Naive thymus-derived CD4-positive, alpha-beta T cell (primary cell): ENCODE measurements at regions not wholly inside any gene's neighbourhood (a gene's known extent, or its start where the extent isn't known, plus 50 kb on each side); places are given as distances from the start of the nearest gene placed in this dataset.

Source experiments
- ATAC-seq: fragments of 150-1000 bp; cut with Tn5 transposase; 2 replicates; pipeline ENCODE4 v1.10.0; 2021; ENCODE audit warnings: mild to moderate bottlenecking, moderate library complexity
- CTCF ChIA-PET: fragments of 350-600 bp; sonication (Branson Sonifier 250); formaldehyde crosslinking; loops from one replicate; lab custom pipeline; 2021; ENCODE audit warnings: antibody characterized with exemption; lab: Charles Lee
- POLR2A ChIA-PET: fragments of 350-600 bp; sonication (Branson Sonifier 250); formaldehyde crosslinking; loops from one replicate; lab custom pipeline; 2021; ENCODE audit warnings: antibody characterized with exemption, inconsistent platforms; lab: Charles Lee
- DNase-seq, 9 donors: peaks; one replicate each; pipeline versions ENCODE4 v3.0.0 to v3.0.0-alpha.2; 2020 to 2022; ENCODE audit warnings: mixed read lengths in 1 of 9
- H3K27ac ChIP-seq: one replicate; pipeline ENCODE4 v1.7.0; 2013; ENCODE audit warnings: mild to moderate bottlenecking, low read depth, low read length, moderate library complexity
- H3K27me3 ChIP-seq, 2 donors: one replicate each; pipeline ENCODE4 v1.7.0; 2013; ENCODE audit warnings: low read length in 2 of 2, mild to moderate bottlenecking in 2 of 2, moderate library complexity in 2 of 2; ENCODE audit not compliant: control insufficient read depth in 2 of 2, insufficient read depth in 2 of 2
- H3K36me3 ChIP-seq, 3 experiments: 1 replicate in 2 of 3; 2 replicates in 1 of 3; pipeline ENCODE4 v1.7.0; 2013; ENCODE audit warnings: low read length in 3 of 3, mild to moderate bottlenecking in 3 of 3, moderate library complexity in 1 of 3; ENCODE audit not compliant: insufficient read depth in 3 of 3, control insufficient read depth in 2 of 3
- H3K4me1 ChIP-seq, 2 donors: one replicate each; pipeline ENCODE4 v1.7.0; 2013; ENCODE audit warnings: low read length in 2 of 2, mild to moderate bottlenecking in 2 of 2, moderate library complexity in 1 of 2; ENCODE audit not compliant: control insufficient read depth in 2 of 2, insufficient read depth in 2 of 2
- H3K4me3 ChIP-seq: 2 replicates; pipeline ENCODE4 v1.7.0; 2013; ENCODE audit warnings: mild to moderate bottlenecking, low read length
- H3K9me3 ChIP-seq, 3 experiments: 1 replicate in 2 of 3; 2 replicates in 1 of 3; pipeline ENCODE4 v1.7.0; 2013; ENCODE audit warnings: low read length in 3 of 3; ENCODE audit not compliant: control insufficient read depth in 2 of 3
- H3K27ac Mint-ChIP-seq, 9 donors: one replicate each; pipeline ENCODE4 v1.8.0; 2020 to 2022; ENCODE audit warnings: mixed read lengths in 9 of 9, mild to moderate bottlenecking in 8 of 9, moderate library complexity in 5 of 9, inconsistent platforms in 2 of 9
- H3K27me3 Mint-ChIP-seq, 5 donors: one replicate each; pipeline ENCODE4 v1.8.0; 2021 to 2022; ENCODE audit warnings: mixed read lengths in 5 of 5, mild to moderate bottlenecking in 1 of 5
- H3K36me3 Mint-ChIP-seq, 5 donors: one replicate each; pipeline ENCODE4 v1.8.0; 2020 to 2022; ENCODE audit warnings: mixed read lengths in 5 of 5, mild to moderate bottlenecking in 3 of 5, inconsistent platforms in 1 of 5
- H3K4me1 Mint-ChIP-seq, 7 donors: one replicate each; pipeline ENCODE4 v1.8.0; 2020 to 2022; ENCODE audit warnings: mixed read lengths in 7 of 7, mild to moderate bottlenecking in 3 of 7, inconsistent platforms in 1 of 7
- H3K4me3 Mint-ChIP-seq, 10 donors: one replicate each; pipeline ENCODE4 v1.8.0; 2020 to 2022; ENCODE audit warnings: mild to moderate bottlenecking in 10 of 10, mixed read lengths in 10 of 10, moderate library complexity in 6 of 10, inconsistent platforms in 2 of 10
- H3K9me3 Mint-ChIP-seq, 11 donors: one replicate each; pipeline ENCODE4 v1.8.0; 2020 to 2022; ENCODE audit warnings: mixed read lengths in 11 of 11, mild to moderate bottlenecking in 4 of 11, inconsistent platforms in 1 of 11, moderate library complexity in 1 of 11
- intact Hi-C, 2 donors: fragments of 100-400 bp; cut with micrococcal nuclease; formaldehyde crosslinking; loops; one replicate each; pipeline ENCODE4 v1.15.1; 2023

GRCh38 chr2:125267683-125268082 is 1242.6 kb downstream of the CNTNAP5 start:
- Histone ChIP-seq H3K36me3 (no peaks in the 10 kb centered on the region), H3K9me3 (no peaks in the 10 kb centered on the region), H3K27me3 (no peaks in the 10 kb centered on the region), H3K4me1 (no peaks in the 10 kb centered on the region), H3K27ac (no peak overlapping the region), H3K4me3 (no peak overlapping the region)
- no peak for DNase-seq
- Mint-ChIP-seq H3K4me3 (no peak overlapping the region), H3K9me3 (peaks cover 0 to 9% (median 3%) of the 10 kb centered on the region in 11 donors), H3K4me1 (no peaks in the 10 kb centered on the region), H3K27ac (no peak overlapping the region), H3K27me3 (no peaks in the 10 kb centered on the region), H3K36me3 (no peaks in the 10 kb centered on the region)
- ChIA-PET CTCF (no interaction called here), POLR2A (no interaction called here)
- intact Hi-C loops = no loop called here
- no peak for ATAC-seq

GRCh38 chr2:125272651-125273050 is 1247.6 kb downstream of the CNTNAP5 start:
- no peaks in the 10 kb centered on the region for H3K27me3 Mint-ChIP-seq
- peaks cover 0 to 16% (median 4%) of the 10 kb centered on the region in 11 donors for H3K9me3 Mint-ChIP-seq
- no peak for ATAC-seq
- Histone ChIP-seq H3K4me1 (no peaks in the 10 kb centered on the region), H3K27ac (no peak overlapping the region), H3K9me3 (no peaks in the 10 kb centered on the region), H3K27me3 (no peaks in the 10 kb centered on the region), H3K36me3 (no peaks in the 10 kb centered on the region), H3K4me3 (no peak overlapping the region)
- intact Hi-C loops = no loop called here
- no peak for DNase-seq
- H3K4me1 Mint-ChIP-seq = no peaks in the 10 kb centered on the region
- ChIA-PET POLR2A (no interaction called here), CTCF (no interaction called here)
- H3K36me3 Mint-ChIP-seq = no peaks in the 10 kb centered on the region
- no peak overlapping the region for H3K27ac Mint-ChIP-seq
- no peak overlapping the region for H3K4me3 Mint-ChIP-seq

- ChIA-PET POLR2A (no interaction called here), CTCF (no interaction called here)
- ATAC-seq (no peak), DNase-seq (no peak)
- Mint-ChIP-seq H3K27me3 (no peaks in the 10 kb centered on the region), H3K36me3 (peaks cover 0 to 4% (median 0%) of the 10 kb centered on the region in 5 donors), H3K9me3 (peaks cover 0 to 26% (median 7%) of the 10 kb centered on the region in 11 donors), H3K4me3 (no peak overlapping the region), H3K4me1 (no peaks in the 10 kb centered on the region), H3K27ac (no peak overlapping the region)
- Histone ChIP-seq H3K4me3 (no peak overlapping the region), H3K27ac (no peak overlapping the region), H3K4me1 (no peaks in the 10 kb centered on the region), H3K36me3 (no peaks in the 10 kb centered on the region), H3K27me3 (no peaks in the 10 kb centered on the region), H3K9me3 (no peaks in the 10 kb centered on the region)
- intact Hi-C loops = no loop called here
These were observed 1249.6 kb downstream of the CNTNAP5 start for GRCh38 chr2:125274718-125275117.

GRCh38 chr2:125280265-125280664 is 1255.2 kb downstream of the CNTNAP5 start:
- Mint-ChIP-seq H3K4me1 (no peaks in the 10 kb centered on the region), H3K27ac (no peak overlapping the region), H3K4me3 (no peak overlapping the region), H3K36me3 (peaks cover 0 to 4% (median 0%) of the 10 kb centered on the region in 5 donors), H3K9me3 (peaks cover 0 to 25% (median 7%) of the 10 kb centered on the region in 11 donors), H3K27me3 (no peaks in the 10 kb centered on the region)
- H3K27me3 ChIP-seq = no peaks in the 10 kb centered on the region
- no peak for DNase-seq
- no peaks in the 10 kb centered on the region for H3K4me1 ChIP-seq
- intact Hi-C loops = no loop called here
- no peak overlapping the region for H3K4me3 ChIP-seq
- no peak overlapping the region for H3K27ac ChIP-seq
- ChIA-PET POLR2A (no interaction called here), CTCF (no interaction called here)
- no peaks in the 10 kb centered on the region for H3K36me3 ChIP-seq
- ATAC-seq = no peak
- H3K9me3 ChIP-seq = no peaks in the 10 kb centered on the region

- Mint-ChIP-seq H3K9me3 (peaks cover 0 to 27% (median 6%) of the 10 kb centered on the region in 11 donors), H3K4me3 (no peak overlapping the region), H3K27ac (no peak overlapping the region), H3K36me3 (peaks cover 0 to 4% (median 0%) of the 10 kb centered on the region in 5 donors), H3K27me3 (no peaks in the 10 kb centered on the region), H3K4me1 (no peaks in the 10 kb centered on the region)
- DNase-seq (no peak), ATAC-seq (no peak)
- no peaks in the 10 kb centered on the region for H3K9me3 ChIP-seq
- no peaks in the 10 kb centered on the region for H3K36me3 ChIP-seq
- no peak overlapping the region for H3K27ac ChIP-seq
- CTCF ChIA-PET = no interaction called here
- POLR2A ChIA-PET = no interaction called here
- H3K4me3 ChIP-seq = no peak overlapping the region
- H3K4me1 ChIP-seq = no peaks in the 10 kb centered on the region
- H3K27me3 ChIP-seq = no peaks in the 10 kb centered on the region
- intact Hi-C loops = no loop called here
These were observed 1256.2 kb downstream of the CNTNAP5 start for GRCh38 chr2:125281242-125281641.

- no peaks in the 10 kb centered on the region for H3K9me3 ChIP-seq
- Mint-ChIP-seq H3K36me3 (no peaks in the 10 kb centered on the region), H3K9me3 (peaks cover 0 to 13% (median 5%) of the 10 kb centered on the region in 11 donors), H3K4me1 (no peaks in the 10 kb centered on the region), H3K27me3 (no peaks in the 10 kb centered on the region), H3K27ac (no peak overlapping the region), H3K4me3 (no peak overlapping the region)
- no peak for ATAC-seq
- no peak overlapping the region for H3K4me3 ChIP-seq
- CTCF ChIA-PET = no interaction called here
- H3K27ac ChIP-seq = no peak overlapping the region
- H3K4me1 ChIP-seq = no peaks in the 10 kb centered on the region
- POLR2A ChIA-PET = no interaction called here
- DNase-seq = no peak
- intact Hi-C loops = no loop called here
- no peaks in the 10 kb centered on the region for H3K27me3 ChIP-seq
- H3K36me3 ChIP-seq = no peaks in the 10 kb centered on the region
These were observed 1271.7 kb downstream of the CNTNAP5 start for GRCh38 chr2:125296742-125297141.

- CTCF ChIA-PET = no interaction called here
- Histone ChIP-seq H3K9me3 (no peaks in the 10 kb centered on the region), H3K27ac (no peak overlapping the region), H3K4me1 (no peaks in the 10 kb centered on the region), H3K36me3 (no peaks in the 10 kb centered on the region), H3K27me3 (no peaks in the 10 kb centered on the region), H3K4me3 (no peak overlapping the region)
- H3K4me3 Mint-ChIP-seq = no peak overlapping the region
- ATAC-seq (no peak), DNase-seq (no peak)
- peaks cover 0 to 10% (median 0%) of the 10 kb centered on the region in 11 donors for H3K9me3 Mint-ChIP-seq
- POLR2A ChIA-PET = no interaction called here
- H3K27me3 Mint-ChIP-seq = no peaks in the 10 kb centered on the region
- no peaks in the 10 kb centered on the region for H3K36me3 Mint-ChIP-seq
- intact Hi-C loops = no loop called here
- no peak overlapping the region for H3K27ac Mint-ChIP-seq
- H3K4me1 Mint-ChIP-seq = peaks cover 0 to 2% (median 0%) of the 10 kb centered on the region in 7 donors
These were observed 1285.7 kb downstream of the CNTNAP5 start for GRCh38 chr2:125310657-125311364.
